Renal cortical epithelial cell (primary cell): ENCODE measurements at regions not wholly inside any gene's neighbourhood (a gene's known extent, or its start where the extent isn't known, plus 50 kb on each side); places are given as distances from the start of the nearest gene placed in this dataset.
"Not testable (repeated sequence)": the region's sequence is repeated elsewhere in the genome, so short reads cannot be mapped to it uniquely, and the experiment has no call there.

Experiments used
- DNase-seq: peaks from one replicate; pipeline ENCODE4 v3.0.0-alpha.2; 2011; ENCODE audit warnings: low read depth

- no peak for DNase-seq
Observed at GRCh38 chr21:18715606-18716005, 312.0 kb upstream of the TMPRSS15 start.

- no peak for DNase-seq
Observed at GRCh38 chr21:18716578-18717138, 313.1 kb upstream of the TMPRSS15 start.

GRCh38 chr21:18722193-18722592 is 318.6 kb upstream of the TMPRSS15 start:
- DNase-seq, result no peak

- no peak for DNase-seq
Observed at GRCh38 chr21:18723171-18723570, 319.6 kb upstream of the TMPRSS15 start.

GRCh38 chr21:18725653-18726052 is 322.1 kb upstream of the TMPRSS15 start:
- no peak for DNase-seq

GRCh38 chr21:18741954-18742353 is 338.4 kb upstream of the TMPRSS15 start:
- no peak for DNase-seq

- no peak for DNase-seq
Observed at GRCh38 chr21:18743531-18743930, 339.9 kb upstream of the TMPRSS15 start.

DNA sequence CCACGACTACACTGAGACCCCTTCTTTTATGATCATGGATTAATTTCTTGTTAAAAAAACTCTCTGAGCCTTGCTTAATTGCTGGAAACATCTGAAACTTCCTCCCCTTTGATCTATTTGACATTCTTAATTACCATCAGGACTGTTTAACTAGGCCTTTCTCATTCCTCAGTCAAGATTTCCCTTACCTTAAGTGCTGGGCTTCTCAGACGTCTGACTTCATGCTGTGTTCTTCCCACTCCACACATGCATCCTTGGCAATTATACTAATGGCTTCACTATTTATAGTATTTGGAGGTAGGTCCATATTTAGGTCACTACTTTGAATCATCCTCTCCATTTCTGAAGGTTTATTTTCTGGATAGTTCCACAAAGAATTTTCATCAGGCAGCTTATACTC is 341.3 kb upstream of the TMPRSS15 start:
- no peak for DNase-seq

- DNase-seq, result not testable (repeated sequence)
Observed at GRCh38 chr21:18752894-18753293, 349.3 kb upstream of the TMPRSS15 start.

- DNase-seq, result not testable (repeated sequence)
Observed at GRCh38 chr21:18756272-18756671, 352.7 kb upstream of the TMPRSS15 start.

DNA sequence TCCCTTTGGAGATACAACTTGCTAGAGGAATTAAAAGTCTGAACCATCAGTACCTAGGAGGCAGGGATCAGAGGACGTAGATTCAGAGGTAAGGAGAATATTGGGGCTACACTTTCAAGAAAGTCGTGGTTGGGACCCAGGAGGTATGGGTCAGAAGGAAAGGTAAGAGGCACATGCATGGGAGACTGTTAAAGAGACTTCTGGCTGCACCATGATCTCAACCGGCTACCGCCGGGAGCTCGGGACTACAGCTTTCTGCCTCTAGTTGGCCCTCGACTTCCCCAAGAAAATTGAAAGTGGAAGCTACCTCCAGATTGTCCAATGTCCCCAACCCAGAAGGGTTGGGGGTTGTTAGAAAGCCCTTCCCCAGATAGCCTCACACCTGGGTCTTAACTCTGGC is 355.7 kb upstream of the TMPRSS15 start:
- no peak for DNase-seq

GRCh38 chr21:18759751-18760161 is 356.2 kb upstream of the TMPRSS15 start:
- no peak for DNase-seq

DNA sequence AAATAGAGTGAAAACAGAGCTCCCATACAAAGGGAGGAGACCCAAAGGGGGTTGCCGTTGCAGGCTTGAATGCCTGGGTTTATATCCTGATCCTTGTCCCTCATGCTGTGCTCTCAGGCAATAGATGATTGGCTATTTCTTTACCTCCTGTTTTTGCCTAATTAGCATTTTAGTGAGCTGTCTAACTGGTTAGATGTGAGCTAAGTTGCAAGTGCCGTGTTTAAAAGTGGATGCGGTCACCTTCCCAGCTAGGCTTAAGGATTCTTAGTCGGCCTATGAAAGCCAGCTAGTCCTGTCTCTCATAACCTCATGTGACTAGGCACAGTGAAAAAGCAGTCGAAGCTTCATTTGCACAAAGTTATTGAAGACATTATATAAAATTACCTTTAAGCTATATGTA is 356.7 kb upstream of the TMPRSS15 start:
- no peak for DNase-seq

DNA sequence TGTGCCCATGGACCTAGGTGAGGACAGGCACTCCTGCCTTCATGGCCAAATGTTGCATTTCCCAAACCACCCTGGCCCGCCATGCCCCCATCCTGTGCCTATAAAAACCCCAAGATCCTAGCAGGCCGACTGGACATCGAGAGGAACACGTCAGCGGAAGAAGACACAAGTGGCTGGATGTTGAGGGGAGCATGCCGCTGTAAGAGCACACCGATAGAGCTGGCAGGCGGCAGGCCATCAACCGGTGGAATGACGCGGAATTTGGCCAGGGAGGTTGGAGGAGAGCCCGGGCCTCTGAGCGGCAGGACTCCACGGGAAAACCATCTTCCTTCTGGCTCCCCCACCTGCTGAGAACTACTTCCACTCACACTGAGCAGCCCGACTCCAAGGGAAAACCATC is 361.1 kb upstream of the TMPRSS15 start:
- no peak for DNase-seq

DNA sequence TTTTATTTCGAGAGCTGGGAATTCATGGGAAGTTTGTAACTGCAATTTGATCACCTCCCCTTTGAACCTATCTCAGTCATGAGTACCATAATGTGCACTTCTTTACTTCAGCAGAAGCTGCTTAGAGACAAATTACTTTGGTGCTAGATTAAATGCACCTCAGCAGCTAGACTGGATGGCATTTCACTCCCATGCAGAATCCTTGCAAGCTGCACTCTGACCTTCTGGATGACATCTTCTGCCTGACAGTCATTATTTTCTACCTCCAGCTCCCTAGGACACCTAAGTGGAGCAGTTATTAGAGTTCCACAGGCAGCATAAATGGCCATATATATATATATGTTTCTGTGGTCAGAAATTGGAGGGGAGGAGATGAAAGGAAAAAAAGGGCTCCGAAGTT is 366.0 kb upstream of the TMPRSS15 start:
- DNase-seq, result no peak

DNA sequence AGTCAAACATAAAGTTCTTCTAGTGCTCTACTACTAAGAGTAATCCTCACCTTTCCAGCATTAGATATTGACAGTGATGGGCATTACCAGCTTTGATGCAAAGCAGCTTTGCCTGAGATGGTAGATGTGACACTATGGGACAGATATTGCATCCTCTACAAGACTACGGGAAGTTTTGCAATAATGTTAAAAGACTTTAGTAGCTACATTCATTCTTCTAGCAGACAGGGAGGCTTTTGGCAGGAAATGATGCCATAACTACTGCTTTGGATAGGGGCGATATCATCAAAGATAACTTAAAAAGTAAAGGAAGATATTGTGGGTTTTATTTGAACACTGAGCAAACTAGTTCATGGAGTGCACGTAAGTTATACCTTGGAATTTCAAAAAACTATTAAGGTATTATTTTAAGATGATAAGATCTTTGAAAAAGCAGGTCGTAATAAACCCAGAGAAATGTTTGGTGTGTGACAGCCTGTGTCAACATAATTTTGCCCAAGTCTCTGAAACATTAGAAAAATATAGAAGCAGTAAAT is 368.3 kb upstream of the TMPRSS15 start:
- no peak for DNase-seq

DNA sequence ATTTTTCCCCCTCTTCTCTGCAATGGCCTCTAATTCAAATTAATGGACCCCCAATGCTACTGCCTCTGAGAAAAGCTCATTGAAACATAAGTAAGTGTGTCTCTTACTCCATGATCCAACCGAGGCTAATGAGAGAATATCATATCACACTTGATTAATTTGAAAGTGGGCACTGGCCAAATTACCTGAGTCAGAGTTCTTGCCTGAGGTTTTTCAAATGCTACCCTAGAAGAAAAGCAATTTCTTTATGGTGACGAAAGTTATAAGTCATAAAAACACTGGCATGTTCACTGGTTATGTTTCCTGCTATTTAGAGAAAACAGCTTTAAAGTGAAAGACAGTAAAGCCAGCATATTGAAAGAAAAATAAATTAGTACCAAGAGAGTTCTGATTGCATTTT is 368.8 kb upstream of the TMPRSS15 start:
- DNase-seq, result peak; percentile 11

- DNase-seq, result no peak
Observed at GRCh38 chr21:18772897-18773296, 369.3 kb upstream of the TMPRSS15 start.

DNA sequence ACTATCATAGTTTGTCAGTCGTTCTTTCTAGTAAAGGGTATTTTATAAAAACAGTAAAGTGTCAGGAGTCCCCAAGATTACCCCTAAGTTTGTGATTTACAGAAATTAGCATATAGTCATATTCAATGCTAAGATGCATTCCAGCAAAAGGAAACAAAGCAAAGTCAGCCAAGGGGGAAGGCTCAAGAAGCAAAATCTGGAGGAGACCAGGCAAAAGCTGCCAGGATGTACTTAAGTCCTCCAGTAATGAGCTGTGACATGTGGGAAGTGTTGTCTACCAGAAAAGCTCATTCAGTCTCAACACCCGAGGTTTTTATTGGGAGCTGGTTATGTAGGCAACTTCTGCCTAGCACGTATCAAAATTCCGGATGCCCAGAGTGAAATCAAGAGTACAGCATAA is 373.4 kb upstream of the TMPRSS15 start:
- DNase-seq, result no peak

DNA sequence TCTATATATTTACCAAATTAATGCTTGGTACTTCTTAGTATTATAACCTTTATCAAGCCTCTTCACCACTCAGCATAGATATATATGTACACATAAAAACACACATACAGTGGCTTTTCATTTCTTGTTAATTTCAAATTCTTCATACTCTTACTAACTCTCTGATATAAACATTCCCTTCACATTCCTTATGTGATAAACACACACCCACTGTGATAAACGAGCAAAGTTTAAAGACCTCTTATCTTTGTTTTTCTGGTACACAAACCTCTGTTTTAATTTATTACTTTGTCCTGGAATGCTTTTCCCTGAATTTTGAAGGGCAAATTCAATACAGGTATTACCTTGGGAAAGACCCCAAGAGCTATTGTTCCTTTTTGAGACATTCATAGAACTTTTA is 379.1 kb upstream of the TMPRSS15 start:
- no peak for DNase-seq

- DNase-seq, result no peak
Observed at GRCh38 chr21:18801468-18801867, 397.9 kb upstream of the TMPRSS15 start.

GRCh38 chr21:18803624-18804023 is 400.0 kb upstream of the TMPRSS15 start:
- DNase-seq, result no peak

- no peak for DNase-seq
Observed at GRCh38 chr21:18810136-18810535, 406.6 kb upstream of the TMPRSS15 start.

- DNase-seq, result no peak
Observed at GRCh38 chr21:18812308-18812707, 408.7 kb upstream of the TMPRSS15 start.
